HG02798 (cell line): ENCODE measurements at regions not wholly inside any gene's neighbourhood (a gene's known extent, or its start where the extent isn't known, plus 50 kb on each side); places are given as distances from the start of the nearest gene placed in this dataset.

Experiments
- ATAC-seq: cut with Tn5 transposase; IDR thresholded peaks from one replicate; pipeline ENCODE4 v1.9.1; 2021; ENCODE audit warnings: mild to moderate bottlenecking; ENCODE audit not compliant: unreplicated experiment, poor library complexity

- no peak for ATAC-seq
Measured at GRCh38 chr13:73733706-73734105, 400.5 kb downstream of the KLF12 start.

GRCh38 chr13:73732350-73732749 lies 401.9 kb downstream of the KLF12 start:
- ATAC-seq: no peak

GRCh38 chr13:73731564-73731963 lies 402.6 kb downstream of the KLF12 start:
- ATAC-seq: no peak

GRCh38 chr13:73730014-73730413 lies 404.2 kb downstream of the KLF12 start:
- no peak for ATAC-seq

- no peak for ATAC-seq
Measured at GRCh38 chr13:73729046-73729445, 405.2 kb downstream of the KLF12 start.

GRCh38 chr13:73722120-73722519 lies 412.1 kb downstream of the KLF12 start:
- peak; percentile 88 for ATAC-seq

- ATAC-seq: no peak
Measured at GRCh38 chr13:73721571-73721970, 412.6 kb downstream of the KLF12 start.

GRCh38 chr13:73720216-73720840 lies 413.9 kb downstream of the KLF12 start:
- no peak for ATAC-seq

GRCh38 chr13:73718246-73718645 lies 416.0 kb downstream of the KLF12 start:
- ATAC-seq: no peak

- ATAC-seq: no peak
Measured at GRCh38 chr13:73717632-73718031, 416.6 kb downstream of the KLF12 start.

GRCh38 chr13:73715911-73716510 lies 418.2 kb downstream of the KLF12 start:
- ATAC-seq: peak; percentile 60

- ATAC-seq: peak; percentile 93
Measured at GRCh38 chr13:73715114-73715910, 418.9 kb downstream of the KLF12 start.

GRCh38 chr13:73714522-73714921 lies 419.7 kb downstream of the KLF12 start:
- no peak for ATAC-seq

- peak; percentile 94 for ATAC-seq
Measured at GRCh38 chr13:73708393-73708985, 425.7 kb downstream of the KLF12 start.

- no peak for ATAC-seq
Measured at GRCh38 chr13:73704587-73704986, 429.6 kb downstream of the KLF12 start.

- ATAC-seq: no peak
Measured at GRCh38 chr13:73703606-73704005, 430.6 kb downstream of the KLF12 start.

- ATAC-seq: peak; percentile 71
Measured at GRCh38 chr13:73702419-73703071, 431.7 kb downstream of the KLF12 start.

GRCh38 chr13:73701160-73701559 lies 433.0 kb downstream of the KLF12 start:
- no peak for ATAC-seq

GRCh38 chr13:73698859-73699258 lies 435.3 kb downstream of the KLF12 start:
- no peak for ATAC-seq

GRCh38 chr13:73697166-73697565 lies 437.0 kb downstream of the KLF12 start:
- ATAC-seq: no peak

GRCh38 chr13:73696713-73697112 lies 437.5 kb downstream of the KLF12 start:
- ATAC-seq: no peak
